ENCODE measurements at regions not wholly inside any gene's neighbourhood (a gene's known extent, or its start where the extent isn't known, plus 50 kb on each side); places are given as distances from the start of the nearest gene placed in this dataset.

- ATAC-seq (ENCODE audit: low FRiP score) (no peak), DNase-seq (ENCODE audit: low spot score) (no peak)
- no peak for TF ChIP-seq CTCF (IDR thresholded peaks at IDR 0.05)
Observed at GRCh38 chr14:58824796-58825195, 187.0 kb downstream of the DACT1 start.

GRCh38 chr14:58825606-58826005, 187.8 kb downstream of the DACT1 start:
- TF ChIP-seq CTCF (IDR thresholded peaks at IDR 0.05), result no peak
- DNase-seq (ENCODE audit: low spot score), result no peak
- ATAC-seq (ENCODE audit: low FRiP score), result no peak

GRCh38 chr14:58826845-58827686, 189.3 kb downstream of the DACT1 start:
- TF ChIP-seq CTCF (IDR thresholded peaks at IDR 0.05), result no peak
- ATAC-seq (ENCODE audit: low FRiP score) (no peak), DNase-seq (ENCODE audit: low spot score) (no peak)

GRCh38 chr14:58828298-58828697, 190.5 kb downstream of the DACT1 start:
- no peak for TF ChIP-seq CTCF (IDR thresholded peaks at IDR 0.05)
- ATAC-seq (ENCODE audit: low FRiP score), result no peak
- DNase-seq (ENCODE audit: low spot score), result no peak

GRCh38 chr14:58829594-58829993, 191.8 kb downstream of the DACT1 start:
- ATAC-seq (ENCODE audit: low FRiP score), result no peak
- DNase-seq (ENCODE audit: low spot score), result no peak
- TF ChIP-seq CTCF (IDR thresholded peaks at IDR 0.05), result no peak

- no peak for DNase-seq (ENCODE audit: low spot score)
- TF ChIP-seq CTCF (IDR thresholded peaks at IDR 0.05), result no peak
- no peak for ATAC-seq (ENCODE audit: low FRiP score)
Observed at GRCh38 chr14:58830121-58830520, 192.4 kb downstream of the DACT1 start.

GRCh38 chr14:58832095-58832521, 194.3 kb downstream of the DACT1 start:
- TF ChIP-seq CTCF (IDR thresholded peaks at IDR 0.05), result no peak
- DNase-seq (ENCODE audit: low spot score) (no peak), ATAC-seq (ENCODE audit: low FRiP score) (no peak)

Data from omental fat pad (tissue), 3 donors.